Renal pelvis (tissue), 1 donor: ENCODE measurements at regions not wholly inside any gene's neighbourhood (a gene's known extent, or its start where the extent isn't known, plus 50 kb on each side); places are given as distances from the start of the nearest gene placed in this dataset.
A peak's percentile ranks its signal among the peaks of the same experiment; 100 is the strongest.
"Not testable (repeated sequence)": the region's sequence is repeated elsewhere in the genome, so short reads cannot be mapped to it uniquely, and the experiment has no call there.

ENCODE experiments used
- DNase-seq: peaks from one replicate; pipeline ENCODE4 v3.0.0-alpha.2; 2013

DNA sequence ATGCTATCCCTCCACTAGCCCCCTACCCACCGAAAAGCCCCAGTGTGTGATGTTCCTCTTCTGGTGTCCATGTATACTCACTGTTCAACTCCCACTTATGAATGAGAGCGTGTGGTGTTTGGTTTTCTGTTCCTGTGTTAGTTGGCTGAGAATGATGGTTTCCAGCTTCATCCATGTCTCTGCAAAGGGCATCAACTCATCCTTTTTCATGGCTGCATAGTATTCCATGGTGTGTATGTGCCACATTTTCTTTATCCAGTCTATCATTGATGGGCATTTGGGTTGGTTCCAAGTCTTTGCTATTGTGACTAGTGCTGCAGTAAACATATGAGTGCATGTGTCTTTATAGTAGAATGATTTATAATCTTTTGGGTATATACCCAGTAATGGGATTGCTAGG lies 599.3 kb upstream of the B3GAT1 start:
- not testable (repeated sequence) for DNase-seq

DNA sequence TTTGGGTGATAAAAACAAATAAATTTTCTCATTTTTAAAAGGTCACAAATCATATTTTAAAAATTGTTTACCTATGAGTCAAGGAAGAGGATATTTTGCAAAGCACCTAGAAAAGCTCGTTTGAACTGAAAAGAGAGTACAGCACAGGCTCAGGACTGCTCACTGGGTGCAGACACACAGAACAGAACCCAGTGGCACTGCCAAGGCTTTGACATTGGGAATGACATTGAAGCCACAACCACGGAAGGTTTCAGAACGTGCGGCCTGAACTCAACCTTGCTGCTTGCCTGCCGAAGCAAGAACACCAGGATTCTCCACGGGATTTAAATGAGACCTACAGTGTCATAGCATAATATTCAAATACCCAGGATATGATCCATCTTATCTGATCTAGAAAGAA lies 597.1 kb upstream of the B3GAT1 start:
- DNase-seq, result no peak

DNA sequence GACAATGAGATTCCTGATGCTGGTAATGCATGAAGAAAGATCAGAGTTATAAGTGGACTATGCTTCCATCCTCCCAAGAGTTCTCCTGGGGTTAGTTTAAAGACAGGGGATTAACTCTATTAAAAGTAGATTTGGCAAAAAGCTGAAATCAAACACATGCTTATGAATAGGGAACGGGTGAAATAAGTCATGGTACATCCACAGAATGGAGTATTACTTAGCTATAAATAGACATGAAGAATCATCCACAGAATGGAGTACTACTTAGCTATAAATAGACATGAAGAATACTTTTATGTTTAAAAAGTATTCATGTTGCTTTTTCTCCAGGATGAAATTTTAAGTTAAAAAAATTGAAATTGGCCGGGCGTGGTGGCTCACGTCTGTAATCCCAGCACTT lies 596.4 kb upstream of the B3GAT1 start:
- no peak for DNase-seq

DNA sequence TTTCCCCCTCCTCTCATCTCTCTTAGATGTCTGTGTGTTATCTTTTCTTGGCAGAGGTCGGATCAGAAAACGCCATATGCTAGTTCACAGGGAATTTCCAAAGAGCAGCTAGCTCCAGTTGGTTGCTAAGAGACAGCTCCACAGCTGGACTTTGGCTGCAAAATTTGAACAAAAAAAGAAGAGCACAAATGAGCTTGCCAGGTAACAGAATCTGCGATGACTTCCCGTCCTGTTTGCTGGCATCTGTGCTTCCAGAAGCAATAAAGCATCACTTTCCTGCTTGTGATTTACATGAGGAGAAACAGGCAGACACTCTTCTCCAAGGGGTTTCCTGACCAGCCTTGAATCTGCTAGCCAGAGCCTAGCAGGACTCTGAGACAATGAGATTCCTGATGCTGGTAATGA lies 596.0 kb upstream of the B3GAT1 start:
- peak; percentile 48 for DNase-seq

DNA sequence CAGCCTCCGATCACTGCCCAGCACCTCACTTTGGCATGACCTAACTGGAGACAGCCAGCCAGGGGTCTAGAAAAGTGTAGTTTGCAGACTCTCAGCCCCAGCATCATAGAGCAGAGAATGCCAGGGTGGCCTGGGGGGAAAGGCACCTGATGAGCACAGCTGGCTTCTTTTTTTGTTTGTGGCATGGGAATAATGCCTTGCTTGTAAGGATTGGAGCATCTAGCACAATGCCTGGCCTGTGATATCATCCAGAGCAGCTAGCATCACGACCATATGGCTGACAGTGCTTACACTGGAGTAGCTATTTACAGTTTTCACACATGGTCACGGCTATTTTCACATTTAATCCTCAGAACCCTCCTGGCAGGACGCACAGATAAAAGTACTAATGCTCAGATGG lies 594.8 kb upstream of the B3GAT1 start:
- no peak for DNase-seq

DNA sequence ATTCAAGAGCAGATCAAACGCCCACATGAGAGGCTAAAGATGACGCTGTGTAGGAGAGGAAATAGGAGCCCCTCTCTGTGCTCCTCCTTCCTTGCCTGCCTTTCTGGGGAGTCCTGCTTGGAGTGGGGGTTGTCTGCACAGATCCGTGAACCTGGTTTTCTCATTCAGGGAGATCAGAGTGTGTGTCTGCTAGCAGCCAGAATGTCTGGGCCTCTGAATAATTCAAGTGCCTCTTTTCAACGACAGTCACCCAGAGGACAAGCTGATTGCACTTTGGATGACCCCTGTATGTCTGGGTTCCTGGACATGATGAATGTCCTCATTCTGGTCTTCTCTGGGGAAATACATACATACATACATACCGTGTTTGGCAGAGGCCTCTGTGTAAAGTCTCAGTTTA lies 592.5 kb upstream of the B3GAT1 start:
- no peak for DNase-seq

DNA sequence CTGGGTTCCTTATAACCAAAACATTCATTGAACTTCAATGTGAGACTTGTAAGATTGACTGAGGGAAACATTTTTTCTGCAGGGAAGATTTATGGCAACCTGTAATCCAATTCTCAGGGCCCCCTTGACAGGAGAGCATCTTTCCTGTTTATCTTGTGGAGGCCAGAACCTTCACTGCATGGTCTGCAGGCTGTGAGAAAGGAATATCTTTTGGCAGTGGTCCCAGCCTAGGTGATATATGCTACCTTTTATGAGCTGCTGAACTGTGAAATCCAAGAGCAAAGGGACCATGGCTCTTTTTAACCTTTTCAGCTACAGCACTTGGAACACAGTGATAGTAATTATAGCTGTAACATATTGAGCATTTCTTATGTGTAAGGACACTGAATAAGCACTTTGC lies 590.2 kb upstream of the B3GAT1 start:
- peak; percentile 90 for DNase-seq

DNA sequence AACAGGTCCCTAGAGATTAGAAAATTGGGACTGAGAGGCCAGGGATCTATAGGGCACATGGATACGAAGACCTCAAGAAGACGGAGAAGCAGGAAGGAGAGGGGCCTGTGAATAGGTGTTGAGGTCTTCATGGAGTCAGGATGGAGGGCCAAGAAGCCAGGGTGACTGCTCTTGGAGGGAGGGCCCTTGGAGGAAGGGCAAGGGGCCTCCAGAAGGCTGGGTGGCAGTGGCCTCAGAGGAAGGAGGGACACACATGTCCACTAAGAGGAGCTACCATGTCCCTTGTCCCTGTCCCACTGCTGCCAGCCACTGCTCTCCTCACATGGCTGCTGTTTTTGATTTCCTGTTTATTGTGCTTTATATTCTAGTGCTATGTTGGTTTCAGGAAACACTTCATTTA lies 589.5 kb upstream of the B3GAT1 start:
- no peak for DNase-seq

DNA sequence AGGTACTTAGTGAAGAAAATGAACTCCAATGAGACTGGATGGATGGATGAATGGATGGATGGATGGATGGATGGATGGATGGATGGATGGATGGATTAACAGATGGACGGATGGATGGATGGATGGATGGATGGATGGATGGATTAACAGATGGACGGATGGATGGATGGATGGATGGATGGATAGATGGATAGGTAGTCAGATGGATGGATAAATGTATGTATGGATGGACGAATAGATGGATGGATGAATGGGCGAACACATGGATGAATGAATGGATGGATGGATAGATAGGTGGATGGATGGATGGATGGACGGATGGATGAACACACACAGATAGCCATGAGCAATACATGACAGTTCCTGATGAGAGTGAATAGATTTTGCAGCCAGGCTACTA lies 589.0 kb upstream of the B3GAT1 start:
- not testable (repeated sequence) for DNase-seq

DNA sequence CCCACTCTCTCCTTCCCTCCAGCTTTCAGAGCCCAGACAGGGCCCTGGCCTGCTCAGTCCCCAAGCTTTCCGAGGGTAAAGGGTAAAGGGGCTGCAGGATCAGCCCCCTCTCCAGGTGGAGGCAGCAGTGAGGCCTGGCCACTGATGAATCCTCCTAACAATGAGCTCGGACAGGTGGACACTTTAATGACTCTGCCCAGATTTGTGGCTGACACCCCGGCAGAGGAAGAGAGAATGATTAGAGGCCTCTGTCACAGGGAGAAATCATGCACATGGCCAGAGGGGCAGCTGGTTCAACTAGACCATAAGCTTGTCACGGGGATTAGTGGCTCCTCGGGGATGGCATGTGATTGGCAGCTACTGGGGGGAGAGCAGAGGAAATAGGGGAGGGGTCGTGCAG lies 587.5 kb upstream of the B3GAT1 start:
- peak; percentile 68 for DNase-seq

DNA sequence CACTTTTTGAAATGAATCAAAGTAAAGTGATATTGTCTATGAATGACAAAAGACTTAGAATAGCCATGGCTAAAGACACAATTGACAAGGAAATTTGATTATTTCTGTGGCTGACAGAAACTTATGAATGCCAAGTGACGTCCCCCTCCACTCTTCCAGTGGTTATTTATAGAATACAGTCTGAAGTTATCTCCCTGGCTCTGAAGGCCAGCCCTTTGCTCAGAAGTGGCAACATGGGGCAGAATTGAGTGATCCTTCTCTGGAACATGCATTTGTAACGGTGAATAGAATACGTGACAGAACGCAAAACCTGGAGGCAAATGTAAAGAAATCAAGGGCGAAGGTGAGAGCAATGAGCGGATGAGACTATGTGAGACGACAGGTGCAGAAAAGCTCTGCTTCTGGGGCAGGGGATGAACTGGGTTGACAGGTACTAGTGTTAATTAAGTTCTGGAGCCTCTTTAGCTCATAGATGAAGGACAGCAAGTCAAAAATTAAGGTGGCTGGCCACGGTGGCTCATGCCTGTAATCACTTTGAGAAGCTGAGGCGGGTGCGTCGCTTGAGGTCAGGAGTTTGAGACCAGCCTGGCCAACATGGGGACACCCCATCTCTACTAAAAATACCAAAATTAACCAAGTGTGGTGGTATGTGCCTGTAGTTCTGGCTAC lies 585.7 kb upstream of the B3GAT1 start:
- no peak for DNase-seq

DNA sequence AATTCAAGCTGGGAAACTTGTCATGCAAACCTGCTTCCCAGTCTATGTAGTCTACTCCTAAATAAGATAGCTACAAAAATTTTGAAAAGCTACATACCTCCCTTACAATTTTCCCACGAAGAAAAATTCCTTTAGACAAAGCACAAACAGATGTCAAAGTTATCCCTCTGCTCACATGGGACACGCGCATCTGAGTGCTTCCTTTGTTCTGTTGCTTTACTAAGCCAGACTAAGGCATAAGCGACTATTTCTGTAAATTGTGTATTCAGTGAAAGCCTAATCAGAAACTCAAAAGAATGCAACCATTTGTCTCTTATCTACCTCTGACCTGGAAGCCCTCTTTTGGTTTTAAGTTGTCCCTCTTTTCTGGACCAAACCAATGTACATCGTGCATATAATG lies 583.7 kb upstream of the B3GAT1 start:
- DNase-seq, result no peak

DNA sequence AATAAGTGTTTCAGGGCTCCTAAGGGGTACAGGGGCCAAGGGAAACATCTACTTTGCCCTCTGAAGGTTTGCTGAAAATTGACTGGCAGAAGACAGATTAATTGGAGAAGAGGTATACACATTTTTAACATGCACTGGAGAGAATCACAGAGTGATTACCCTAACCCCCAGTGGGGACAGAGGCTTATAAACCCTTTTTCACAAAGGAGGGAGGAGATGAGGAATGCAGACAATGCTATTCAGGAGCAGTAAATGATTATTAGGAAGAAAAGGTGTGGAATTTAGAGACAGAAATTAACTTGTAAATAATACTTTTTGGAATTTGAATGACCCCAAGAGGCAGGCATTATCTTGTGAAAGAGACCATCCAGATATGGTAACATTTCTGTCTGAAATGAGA lies 582.4 kb upstream of the B3GAT1 start:
- no peak for DNase-seq

DNA sequence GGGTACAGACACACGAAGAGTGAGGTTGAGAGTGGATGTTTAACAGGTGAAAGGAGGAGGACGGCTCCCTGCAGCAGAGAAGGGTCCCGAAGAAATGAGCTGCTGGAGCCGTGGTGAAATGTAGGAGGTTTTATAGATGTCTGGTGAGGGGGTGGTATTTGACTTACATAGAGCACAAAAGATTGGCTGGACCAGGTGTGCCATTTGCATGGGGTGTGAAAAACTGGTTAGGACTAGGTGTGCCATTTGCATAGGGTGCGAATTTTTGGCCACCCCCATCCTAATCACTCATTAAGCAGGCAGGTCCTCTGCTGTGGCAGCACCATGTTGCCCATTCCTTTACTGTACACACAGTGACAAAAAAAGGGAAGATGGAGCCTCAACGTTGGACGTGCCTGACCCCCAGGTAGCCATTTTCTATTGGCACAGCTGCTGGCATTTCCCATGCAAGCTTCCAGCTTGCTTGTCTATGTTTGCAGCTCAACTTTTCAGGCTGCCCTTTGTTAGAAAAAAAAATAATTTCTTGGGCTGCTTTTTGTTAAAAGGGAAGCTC lies 581.7 kb upstream of the B3GAT1 start:
- no peak for DNase-seq

DNA sequence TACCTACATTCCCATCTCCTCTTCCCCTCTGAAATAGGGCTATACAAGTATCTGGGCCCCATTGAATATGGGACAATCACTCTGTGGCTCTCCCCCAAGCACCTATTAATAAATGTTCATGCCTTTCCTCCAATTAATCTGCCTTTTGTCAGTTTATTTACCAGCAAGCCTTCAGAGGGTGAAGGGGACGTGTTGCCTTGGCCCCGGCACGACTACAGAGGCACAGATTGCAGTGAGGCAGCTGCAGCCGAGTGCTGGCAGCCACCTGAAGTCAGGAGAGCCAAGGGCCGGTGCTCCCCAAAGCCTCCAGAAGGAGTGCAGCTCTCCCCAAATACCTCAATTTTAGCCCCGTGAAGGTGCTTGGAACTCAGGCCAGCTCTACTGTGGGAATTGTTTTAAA lies 580.9 kb upstream of the B3GAT1 start:
- no peak for DNase-seq

DNA sequence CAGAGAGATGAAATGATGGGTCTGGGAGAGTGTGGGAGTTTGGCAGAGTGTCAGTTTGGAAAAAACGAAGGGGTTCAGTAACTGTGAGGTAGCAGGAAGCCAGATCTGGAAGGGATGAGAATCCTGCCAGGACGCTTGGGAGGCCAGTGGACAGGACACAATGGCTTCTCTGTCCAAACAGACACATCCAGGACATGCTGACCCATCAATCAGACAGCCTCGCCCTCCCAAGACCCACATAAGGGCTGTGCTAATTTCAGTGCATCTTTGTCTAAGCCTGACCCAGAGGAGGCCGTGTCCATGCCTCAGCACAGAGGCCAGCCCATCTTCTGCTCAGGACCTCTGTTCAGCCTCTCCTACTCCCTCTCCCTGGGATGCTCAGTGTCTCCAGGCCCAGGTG lies 576.5 kb upstream of the B3GAT1 start:
- no peak for DNase-seq

DNA sequence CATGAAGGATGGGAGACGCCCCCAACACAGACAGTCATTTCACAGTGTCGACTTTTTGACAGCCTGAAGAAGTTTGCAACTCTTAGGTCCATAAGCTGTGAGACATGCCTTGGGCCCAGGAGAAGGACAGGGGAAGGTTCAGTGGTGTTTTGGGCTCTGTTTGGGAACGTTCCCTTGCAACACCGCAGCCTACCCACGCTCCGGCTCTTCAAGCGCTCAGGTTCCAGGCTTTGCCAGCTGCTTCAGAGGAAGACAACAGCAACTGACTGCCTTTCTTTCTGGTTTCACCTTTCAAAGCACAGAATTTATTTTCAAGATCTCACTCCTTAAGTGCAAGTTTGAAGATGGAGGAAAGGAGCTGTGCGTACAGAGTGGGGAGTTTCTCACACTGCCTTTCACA lies 575.8 kb upstream of the B3GAT1 start:
- no peak for DNase-seq

DNA sequence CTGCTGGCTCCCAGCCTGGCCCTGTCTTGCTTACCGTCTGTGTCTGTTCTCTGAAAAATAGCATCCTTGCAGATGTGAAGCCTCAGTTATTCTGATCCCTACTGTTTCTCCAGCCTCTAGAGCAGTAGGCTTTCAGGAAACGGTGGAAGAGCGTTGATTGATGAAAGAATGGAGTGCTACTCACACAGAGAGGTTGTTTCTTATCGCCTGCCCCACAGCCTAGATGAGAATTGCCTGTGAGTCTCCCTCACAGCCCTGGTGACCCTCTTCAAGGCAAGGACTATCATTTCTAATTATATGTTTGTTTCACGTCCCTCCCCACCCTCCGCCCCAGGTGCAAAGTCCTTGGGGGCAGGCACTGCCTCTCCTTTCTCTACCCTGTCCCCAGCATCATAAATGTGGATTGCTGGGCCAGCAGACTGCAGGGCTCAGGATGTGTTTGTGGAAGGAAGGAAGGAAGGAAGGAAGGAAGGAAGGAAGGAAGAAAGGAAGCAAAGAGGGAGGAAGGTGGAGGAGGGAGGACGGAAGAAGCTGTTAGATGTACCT lies 575.3 kb upstream of the B3GAT1 start:
- no peak for DNase-seq

DNA sequence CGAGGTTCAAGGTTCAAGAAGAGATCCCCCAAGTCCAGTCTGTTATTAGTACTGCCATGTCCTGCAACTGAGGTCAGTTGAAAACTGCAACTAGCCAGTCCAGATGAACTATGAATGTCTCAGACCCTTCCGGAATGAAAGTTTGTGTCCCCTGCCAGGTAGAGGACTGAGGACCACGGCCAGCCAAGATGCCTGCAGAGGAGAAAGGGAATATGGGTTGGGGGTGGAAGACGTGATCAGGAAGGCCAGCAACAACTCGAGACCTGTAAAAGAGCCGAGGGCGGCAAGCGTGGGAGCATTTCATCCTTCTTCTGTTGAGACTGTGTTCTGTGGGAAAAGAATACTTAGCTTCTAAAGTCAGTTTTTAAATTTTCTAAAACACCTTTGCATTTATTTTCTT lies 572.4 kb upstream of the B3GAT1 start:
- DNase-seq, result no peak

DNA sequence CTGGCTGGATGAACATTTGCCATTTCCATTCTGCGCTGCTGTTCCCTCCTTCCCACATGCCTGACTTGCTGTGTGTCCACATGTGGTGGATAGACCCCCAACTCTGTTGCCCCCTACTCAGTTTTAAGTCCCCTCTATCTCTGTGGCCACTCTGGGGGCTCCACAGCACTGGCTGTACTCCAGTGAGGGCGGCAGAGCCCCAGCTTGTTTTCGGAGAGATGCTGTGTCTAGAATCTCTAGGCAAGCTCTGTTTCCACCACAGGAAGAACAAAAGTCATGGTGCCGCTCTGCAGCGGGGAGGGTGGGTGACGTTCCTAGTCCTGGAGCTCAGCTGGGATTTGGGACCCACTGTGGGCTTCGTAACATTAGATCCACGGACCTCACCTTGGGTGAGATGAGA lies 570.4 kb upstream of the B3GAT1 start:
- not testable (repeated sequence) for DNase-seq

DNA sequence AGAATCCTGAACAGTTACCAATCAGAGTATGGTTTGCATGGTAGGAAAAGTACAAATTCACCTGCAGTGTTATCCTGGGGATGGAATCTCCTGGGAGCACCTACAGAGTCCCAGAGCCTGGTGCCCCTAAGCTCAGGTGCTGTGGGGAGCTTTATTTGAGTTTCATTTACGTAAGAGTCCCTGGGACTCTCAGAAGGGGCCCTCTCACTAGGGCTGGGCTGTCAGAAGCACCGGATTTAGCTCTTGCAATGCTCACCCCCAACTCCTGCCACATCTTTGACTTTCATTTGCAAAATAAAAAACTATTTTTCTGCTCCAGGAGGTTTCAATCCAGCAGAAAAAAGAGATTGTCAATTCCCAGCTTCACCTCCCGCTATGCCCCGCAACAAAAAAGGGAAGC lies 569.8 kb upstream of the B3GAT1 start:
- no peak for DNase-seq

DNA sequence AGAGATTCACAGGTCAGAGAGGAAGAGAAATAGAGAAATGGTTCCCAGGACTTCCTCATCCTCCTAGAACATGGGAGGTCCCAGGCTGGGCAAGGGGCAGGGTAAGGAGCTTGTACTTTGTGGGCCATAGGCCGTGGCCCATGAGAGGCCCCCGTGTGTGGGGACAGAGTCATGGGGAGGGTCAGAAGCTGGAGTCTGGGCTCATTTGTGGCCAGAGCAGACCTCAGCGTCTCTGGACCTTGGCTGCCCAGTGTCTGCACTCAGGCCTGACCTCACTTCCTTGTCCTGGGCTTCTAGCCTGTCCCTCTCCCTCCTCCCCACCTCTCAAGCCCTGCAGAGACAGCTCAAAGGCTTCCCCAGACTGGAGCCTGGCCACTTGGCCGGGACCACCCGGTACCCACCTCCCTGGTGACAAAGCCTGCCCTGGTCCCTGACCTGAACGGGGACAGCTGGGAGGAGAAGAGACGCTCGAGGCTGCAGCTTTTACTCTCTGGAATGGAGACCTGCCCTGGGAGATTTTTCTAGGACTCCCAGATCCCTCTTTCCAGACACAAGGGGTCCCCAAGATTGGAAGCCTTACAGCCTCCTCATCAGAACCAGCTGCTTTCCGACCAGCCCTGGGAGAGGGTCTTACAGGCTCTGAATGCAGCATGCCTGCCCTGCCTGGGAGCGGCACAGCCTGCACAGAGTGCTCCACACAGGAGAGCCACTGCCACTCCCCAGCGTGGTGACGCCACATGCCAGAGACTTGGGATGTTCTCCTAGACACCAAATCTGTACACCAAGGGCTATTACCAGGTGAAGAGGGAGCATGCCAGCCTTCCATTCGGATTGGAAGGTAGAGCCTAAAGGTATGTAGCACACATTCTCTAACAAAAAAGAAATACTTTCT lies 569.0 kb upstream of the B3GAT1 start:
- DNase-seq, result no peak

DNA sequence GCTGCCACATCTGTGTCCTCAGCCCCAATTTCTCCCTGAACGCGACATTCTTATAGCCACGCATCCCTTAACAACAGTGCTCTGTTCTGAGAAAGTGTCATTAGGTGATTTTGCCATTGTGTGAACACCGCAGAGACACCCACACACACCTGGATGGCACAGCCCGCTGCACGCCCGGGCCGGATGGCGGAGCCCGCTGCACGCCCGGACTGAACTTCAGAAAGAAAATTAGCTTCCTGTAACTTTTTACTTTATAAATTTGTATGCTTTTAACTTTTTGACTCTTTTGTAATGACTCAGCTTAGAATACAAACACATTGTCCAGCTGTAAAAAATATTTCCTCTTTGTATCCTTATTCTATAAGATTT lies 567.0 kb upstream of the B3GAT1 start:
- DNase-seq, result not testable (repeated sequence)
